Lower leg skin (tissue), 4 donors: ENCODE measurements at regions not wholly inside any gene's neighbourhood (a gene's known extent, or its start where the extent isn't known, plus 50 kb on each side); places are given as distances from the start of the nearest gene placed in this dataset.
A peak's percentile ranks its signal among the peaks of the same experiment; 100 is the strongest.
"Not testable (repeated sequence)": the region's sequence is repeated elsewhere in the genome, so short reads cannot be mapped to it uniquely, and the experiment has no call there.

Experiments
- DNase-seq, 2 donors: peaks; one replicate each; pipeline ENCODE4 v3.0.0-alpha.2; 2019; ENCODE audit warnings: low spot score in 2 of 2
- H3K4me3 ChIP-seq: fragments of 200-600 bp; sonication (generic); 2 replicates; pipeline ENCODE4 v1.5.1; 2017; ENCODE audit warnings: mild to moderate bottlenecking, low read depth; ENCODE audit not compliant: poor library complexity, severe bottlenecking
- POLR2A ChIP-seq, 2 donors: fragments of 450-650 bp; IDR thresholded peaks; one replicate each; pipeline ENCODE4 v1.6.1; 2016 to 2017; ENCODE audit warnings: antibody characterized with exemption in 2 of 2, mild to moderate bottlenecking in 1 of 2, moderate library complexity in 1 of 2
- WGBS, 2 donors: methylation state at CpG; one replicate each; pipeline ENCODE4 v1.1.5; 2018; 5-methylcytosine and 5-hydroxymethylcytosine counted together
- intact Hi-C: fragments of 100-400 bp; cut with DNase I; formaldehyde crosslinking; loops from one replicate; pipeline ENCODE4 v1.15.0; 2023; ENCODE audit warnings: low total_unique reads
- TF ChIP-seq, protein P1 (sequence below), 3 donors: fragments of 450-650 bp; IDR thresholded peaks; one replicate each; pipeline ENCODE4 v1.5.1; 2016; ENCODE audit warnings: antibody characterized with exemption in 3 of 3, mild to moderate bottlenecking in 3 of 3, moderate library complexity in 2 of 3

DNA sequence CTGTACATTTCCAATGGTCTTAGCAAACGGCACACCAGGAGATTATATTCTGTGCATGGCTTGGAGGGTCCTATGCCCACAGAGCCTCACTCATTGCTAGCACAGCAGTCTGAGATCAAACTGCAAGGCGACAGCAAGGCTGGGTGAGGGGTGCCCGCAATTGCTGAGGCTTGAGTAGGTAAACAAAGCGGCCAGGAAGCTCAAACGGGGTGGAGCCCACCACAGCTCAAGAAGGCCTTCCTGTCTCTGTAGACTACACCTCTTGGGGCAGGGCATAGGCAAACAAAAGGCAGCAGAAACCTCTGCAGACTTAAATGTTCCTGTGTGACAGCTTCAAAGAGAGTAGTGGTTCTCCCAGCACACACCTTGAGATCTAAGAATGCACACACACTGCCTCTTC lies 91.3 kb downstream of the OR4A5 start:
- peak in 1 of 2 donors; percentile 69 for DNase-seq
- intact Hi-C loops, result loop anchor here (10.0 kb wide), 1 partner anchor 183 kb away; no protein-coding TSS in a partner anchor
- H3K4me3 ChIP-seq, result not testable (repeated sequence)
- WGBS, 2 donors, result 58 to 59% methylated on average over 5 of the region's 5 CpGs

DNA sequence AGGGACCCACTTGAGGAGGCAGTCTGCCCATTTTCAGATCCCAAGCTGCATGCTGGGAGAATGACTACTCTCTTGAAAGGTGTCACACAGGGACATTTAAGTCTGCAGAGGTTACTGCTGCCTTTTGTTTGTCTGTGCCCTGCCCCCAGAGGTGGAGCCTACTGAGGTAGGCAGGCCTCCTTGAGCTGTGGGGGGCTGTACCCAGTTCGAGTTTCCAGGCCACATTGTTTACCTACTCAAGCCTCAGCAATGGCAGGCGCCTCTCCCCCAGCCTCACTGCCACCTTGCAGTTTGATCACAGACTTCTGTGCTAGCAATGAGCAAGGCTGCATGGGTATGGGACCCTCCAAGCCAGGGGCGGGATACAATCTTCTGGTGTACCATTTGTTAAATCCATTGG lies 126.0 kb downstream of the OR4A5 start:
- peak in 1 of 2 donors; percentile 62 for DNase-seq
- 25 to 52% methylated on average over 3 of the region's 3 CpGs for WGBS, 2 donors

DNA sequence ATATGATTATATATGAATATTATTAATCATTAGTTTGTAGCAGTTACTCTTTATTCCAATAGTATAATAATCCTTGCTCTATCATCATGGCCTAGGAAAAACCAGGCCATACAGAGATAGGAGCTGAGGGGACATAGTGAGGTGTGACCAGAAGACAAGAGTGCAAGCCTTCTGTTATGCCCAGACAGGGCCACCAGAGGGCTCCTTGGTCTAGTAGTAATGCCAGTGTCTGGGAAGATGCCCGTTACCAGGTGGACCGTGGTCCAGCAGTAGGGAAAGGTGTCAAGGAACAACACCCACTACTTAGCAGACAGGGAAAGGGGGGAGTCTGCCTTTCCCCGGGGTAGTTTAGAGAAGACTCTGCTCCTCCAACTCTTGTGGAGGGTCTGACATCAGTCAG lies 148.4 kb downstream of the OR4A5 start:
- 62 to 87% methylated on average over 3 of the region's 3 CpGs for WGBS, 2 donors
- H3K4me3 ChIP-seq, intact Hi-C loops, DNase-seq: not testable (repeated sequence)

More for the DNA sequence above, 126.0 kb downstream of the OR4A5 start:
- no peak for TF ChIP-seq POLR2A (IDR thresholded peaks at IDR 0.05)
- TF ChIP-seq, protein P1, sequence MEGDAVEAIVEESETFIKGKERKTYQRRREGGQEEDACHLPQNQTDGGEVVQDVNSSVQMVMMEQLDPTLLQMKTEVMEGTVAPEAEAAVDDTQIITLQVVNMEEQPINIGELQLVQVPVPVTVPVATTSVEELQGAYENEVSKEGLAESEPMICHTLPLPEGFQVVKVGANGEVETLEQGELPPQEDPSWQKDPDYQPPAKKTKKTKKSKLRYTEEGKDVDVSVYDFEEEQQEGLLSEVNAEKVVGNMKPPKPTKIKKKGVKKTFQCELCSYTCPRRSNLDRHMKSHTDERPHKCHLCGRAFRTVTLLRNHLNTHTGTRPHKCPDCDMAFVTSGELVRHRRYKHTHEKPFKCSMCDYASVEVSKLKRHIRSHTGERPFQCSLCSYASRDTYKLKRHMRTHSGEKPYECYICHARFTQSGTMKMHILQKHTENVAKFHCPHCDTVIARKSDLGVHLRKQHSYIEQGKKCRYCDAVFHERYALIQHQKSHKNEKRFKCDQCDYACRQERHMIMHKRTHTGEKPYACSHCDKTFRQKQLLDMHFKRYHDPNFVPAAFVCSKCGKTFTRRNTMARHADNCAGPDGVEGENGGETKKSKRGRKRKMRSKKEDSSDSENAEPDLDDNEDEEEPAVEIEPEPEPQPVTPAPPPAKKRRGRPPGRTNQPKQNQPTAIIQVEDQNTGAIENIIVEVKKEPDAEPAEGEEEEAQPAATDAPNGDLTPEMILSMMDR (IDR thresholded peaks at IDR 0.05), result no peak
- no peak overlapping the region for H3K4me3 ChIP-seq
- intact Hi-C loops, result no loop called here
